ENCODE measurements at regions not wholly inside any gene's neighbourhood (a gene's known extent, or its start where the extent isn't known, plus 50 kb on each side); places are given as distances from the start of the nearest gene placed in this dataset.

DNA sequence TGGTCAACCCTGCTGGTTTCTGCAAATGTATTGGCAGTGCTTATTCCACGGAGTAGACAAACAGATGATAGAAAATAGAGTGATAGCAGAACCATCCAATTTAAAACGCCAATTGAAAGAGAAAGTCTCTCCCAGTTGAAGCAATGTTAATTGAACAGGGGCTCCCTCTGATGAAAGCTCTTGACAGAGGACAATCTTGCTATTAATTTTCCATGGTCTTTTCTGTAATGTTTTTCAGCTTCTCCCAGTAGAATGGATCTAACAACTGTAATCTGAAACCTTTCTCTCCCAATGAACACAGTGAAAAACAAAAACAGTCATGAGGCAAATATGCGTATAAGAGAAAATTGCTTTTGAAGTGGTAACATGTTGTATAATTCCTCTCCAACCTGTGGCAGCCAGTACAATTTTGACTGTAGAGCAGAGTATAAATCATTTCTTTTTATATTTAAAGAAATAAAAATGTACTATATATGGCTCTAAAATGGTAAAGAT is 225.1 kb upstream of the GALNTL6 start:
- TF ChIP-seq, protein P1, sequence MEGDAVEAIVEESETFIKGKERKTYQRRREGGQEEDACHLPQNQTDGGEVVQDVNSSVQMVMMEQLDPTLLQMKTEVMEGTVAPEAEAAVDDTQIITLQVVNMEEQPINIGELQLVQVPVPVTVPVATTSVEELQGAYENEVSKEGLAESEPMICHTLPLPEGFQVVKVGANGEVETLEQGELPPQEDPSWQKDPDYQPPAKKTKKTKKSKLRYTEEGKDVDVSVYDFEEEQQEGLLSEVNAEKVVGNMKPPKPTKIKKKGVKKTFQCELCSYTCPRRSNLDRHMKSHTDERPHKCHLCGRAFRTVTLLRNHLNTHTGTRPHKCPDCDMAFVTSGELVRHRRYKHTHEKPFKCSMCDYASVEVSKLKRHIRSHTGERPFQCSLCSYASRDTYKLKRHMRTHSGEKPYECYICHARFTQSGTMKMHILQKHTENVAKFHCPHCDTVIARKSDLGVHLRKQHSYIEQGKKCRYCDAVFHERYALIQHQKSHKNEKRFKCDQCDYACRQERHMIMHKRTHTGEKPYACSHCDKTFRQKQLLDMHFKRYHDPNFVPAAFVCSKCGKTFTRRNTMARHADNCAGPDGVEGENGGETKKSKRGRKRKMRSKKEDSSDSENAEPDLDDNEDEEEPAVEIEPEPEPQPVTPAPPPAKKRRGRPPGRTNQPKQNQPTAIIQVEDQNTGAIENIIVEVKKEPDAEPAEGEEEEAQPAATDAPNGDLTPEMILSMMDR (IDR thresholded peaks at IDR 0.05) = no peak
- no peak for TF ChIP-seq POLR2A (IDR thresholded peaks at IDR 0.05)

Data from right lobe of liver (tissue), 4 donors.